ENCODE measurements at regions not wholly inside any gene's neighbourhood (a gene's known extent, or its start where the extent isn't known, plus 50 kb on each side); places are given as distances from the start of the nearest gene placed in this dataset.

DNA sequence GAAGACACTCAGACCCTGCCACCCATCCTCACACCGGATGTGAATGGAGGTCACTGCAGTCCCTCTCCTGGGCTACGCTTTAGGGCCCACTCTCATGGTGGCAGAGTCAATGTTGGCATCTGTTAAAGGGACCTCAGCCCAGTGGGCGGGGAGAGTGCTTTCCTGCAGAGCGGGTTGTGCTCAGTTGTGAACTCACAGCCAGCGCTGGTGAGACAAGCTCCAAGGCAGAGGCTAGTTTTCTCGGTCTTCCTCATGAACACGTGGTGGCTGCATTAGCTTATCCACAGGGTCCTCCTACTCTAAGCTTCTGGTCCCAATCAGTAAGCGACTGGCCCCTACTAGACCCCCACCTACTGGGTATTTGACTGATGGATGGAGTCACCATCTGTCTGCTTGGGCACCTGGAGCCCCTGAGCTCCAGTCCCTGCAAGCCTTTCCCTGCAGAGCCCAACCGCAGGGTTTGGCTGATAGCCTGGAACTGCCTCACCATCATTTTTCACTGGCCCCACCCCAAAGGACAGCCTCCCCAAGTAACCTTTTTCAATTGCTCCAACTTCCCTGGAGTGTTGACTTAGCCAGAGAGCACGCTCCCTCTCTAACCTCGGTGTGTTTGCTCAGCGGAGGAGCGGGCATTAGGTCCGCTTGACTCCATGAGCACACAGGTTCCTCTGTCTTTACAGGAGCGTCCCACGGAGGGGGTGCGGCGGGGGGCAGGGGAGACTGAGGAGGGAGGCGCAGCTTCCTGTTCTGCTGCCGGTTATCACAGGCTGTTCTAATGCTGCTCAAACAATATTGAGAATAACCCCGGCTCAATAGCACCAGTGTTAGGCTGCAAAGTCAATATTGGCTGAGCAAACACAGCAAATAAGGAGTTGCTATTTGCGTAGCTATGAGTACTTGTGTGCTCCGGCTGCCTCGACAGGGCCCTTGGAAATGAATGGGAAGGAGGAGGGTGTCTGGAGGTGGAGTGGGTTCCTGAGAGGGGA, 141.7 kb downstream of the RPLP1 start:
- peak; percentile 97 for DNase-seq
- peaks cover 7% of the 10 kb centered on the region for H3K36me3 Mint-ChIP-seq (ENCODE audit: insufficient read depth, unreplicated experiment)
- CTCF ChIA-PET, result interaction anchor here (0.6 to 1.8 kb wide), 17 partner anchors 10 to 633 kb away, joined by 3 to 9 read pairs (median 4); partner anchors contain the start of gene TLE3
- no peaks in the 10 kb centered on the region for H3K9me3 Mint-ChIP-seq (ENCODE audit: low read depth, unreplicated experiment)
- peak overlapping the region; percentile 57 for H3K27ac Mint-ChIP-seq (ENCODE audit: unreplicated experiment)
- H3K27me3 Mint-ChIP-seq (ENCODE audit: unreplicated experiment), result peaks cover 65% of the 10 kb centered on the region
- intact Hi-C loops (cut with micrococcal nuclease; ENCODE audit: unreplicated experiment), result loop anchor here (5.0 kb wide), 2 partner anchors 128 to 503 kb away; partner anchors contain the start of gene TLE3
- no TSS peak for BruUV-seq (replicated peaks)
- peak overlapping the region; percentile 51 for H3K4me3 Mint-ChIP-seq (ENCODE audit: low read depth, unreplicated experiment)
- TF ChIP-seq, protein P1, sequence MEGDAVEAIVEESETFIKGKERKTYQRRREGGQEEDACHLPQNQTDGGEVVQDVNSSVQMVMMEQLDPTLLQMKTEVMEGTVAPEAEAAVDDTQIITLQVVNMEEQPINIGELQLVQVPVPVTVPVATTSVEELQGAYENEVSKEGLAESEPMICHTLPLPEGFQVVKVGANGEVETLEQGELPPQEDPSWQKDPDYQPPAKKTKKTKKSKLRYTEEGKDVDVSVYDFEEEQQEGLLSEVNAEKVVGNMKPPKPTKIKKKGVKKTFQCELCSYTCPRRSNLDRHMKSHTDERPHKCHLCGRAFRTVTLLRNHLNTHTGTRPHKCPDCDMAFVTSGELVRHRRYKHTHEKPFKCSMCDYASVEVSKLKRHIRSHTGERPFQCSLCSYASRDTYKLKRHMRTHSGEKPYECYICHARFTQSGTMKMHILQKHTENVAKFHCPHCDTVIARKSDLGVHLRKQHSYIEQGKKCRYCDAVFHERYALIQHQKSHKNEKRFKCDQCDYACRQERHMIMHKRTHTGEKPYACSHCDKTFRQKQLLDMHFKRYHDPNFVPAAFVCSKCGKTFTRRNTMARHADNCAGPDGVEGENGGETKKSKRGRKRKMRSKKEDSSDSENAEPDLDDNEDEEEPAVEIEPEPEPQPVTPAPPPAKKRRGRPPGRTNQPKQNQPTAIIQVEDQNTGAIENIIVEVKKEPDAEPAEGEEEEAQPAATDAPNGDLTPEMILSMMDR (IDR thresholded peaks at IDR 0.05; ENCODE audit: unreplicated experiment), result no peak
- H3K4me1 Mint-ChIP-seq (ENCODE audit: low read depth, unreplicated experiment), result peaks cover 52% of the 10 kb centered on the region

DNA sequence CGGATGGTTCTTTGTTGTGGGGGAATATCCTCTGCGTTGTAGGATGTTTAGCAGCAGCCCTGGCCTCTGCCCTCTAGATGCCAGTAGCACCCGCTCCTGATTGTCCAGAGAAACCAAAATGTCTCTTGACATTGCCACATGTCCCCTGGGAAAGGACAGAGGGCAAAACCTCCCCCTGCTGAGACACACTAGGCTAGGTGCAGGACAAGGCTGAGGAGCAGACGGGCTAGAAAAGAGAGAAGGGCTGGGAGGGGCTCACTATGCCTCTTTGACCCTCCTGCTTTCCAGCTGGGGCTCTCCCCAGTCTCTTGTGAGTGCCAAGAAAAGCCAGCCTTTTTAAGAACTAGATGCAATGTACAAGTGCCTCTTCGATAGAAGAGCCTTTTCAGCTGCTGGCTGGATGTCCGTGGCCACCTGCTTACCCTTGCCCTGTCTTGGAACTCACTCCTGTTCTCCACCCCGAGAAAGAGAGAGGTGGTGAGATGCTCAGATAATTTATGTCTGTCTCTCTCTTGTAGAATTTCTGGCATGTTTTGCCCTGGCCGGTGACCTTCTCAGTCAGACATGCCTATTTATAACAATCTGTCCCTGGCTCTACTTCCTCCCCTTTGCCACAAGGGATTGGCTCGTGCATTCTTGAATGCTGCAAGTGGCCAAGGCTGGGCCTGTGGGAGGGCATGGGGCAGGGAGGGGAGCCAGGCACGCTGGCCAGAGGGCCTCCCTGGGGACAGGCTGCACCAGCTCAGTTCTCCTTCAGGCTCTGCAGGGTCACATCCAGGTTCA, 142.6 kb downstream of the RPLP1 start:
- Mint-ChIP-seq H3K36me3 (ENCODE audit: insufficient read depth, unreplicated experiment) (peaks cover 7% of the 10 kb centered on the region), H3K27ac (ENCODE audit: unreplicated experiment) (peak overlapping the region; percentile 57), H3K4me3 (ENCODE audit: low read depth, unreplicated experiment) (peak overlapping the region; percentile 51), H3K9me3 (ENCODE audit: low read depth, unreplicated experiment) (no peaks in the 10 kb centered on the region), H3K27me3 (ENCODE audit: unreplicated experiment) (peaks cover 65% of the 10 kb centered on the region), H3K4me1 (ENCODE audit: low read depth, unreplicated experiment) (peaks cover 50% of the 10 kb centered on the region)
- BruUV-seq (replicated peaks), result no TSS peak
- CTCF ChIA-PET, result interaction anchor here (0.6 to 1.8 kb wide), 12 partner anchors 9 to 632 kb away, joined by 3 to 9 read pairs (median 4); partner anchors contain the start of gene TLE3
- intact Hi-C loops (cut with micrococcal nuclease; ENCODE audit: unreplicated experiment), result no loop called here
- TF ChIP-seq, protein P1 (IDR thresholded peaks at IDR 0.05; ENCODE audit: unreplicated experiment), result no peak
- DNase-seq, result peak; percentile 43

DNA sequence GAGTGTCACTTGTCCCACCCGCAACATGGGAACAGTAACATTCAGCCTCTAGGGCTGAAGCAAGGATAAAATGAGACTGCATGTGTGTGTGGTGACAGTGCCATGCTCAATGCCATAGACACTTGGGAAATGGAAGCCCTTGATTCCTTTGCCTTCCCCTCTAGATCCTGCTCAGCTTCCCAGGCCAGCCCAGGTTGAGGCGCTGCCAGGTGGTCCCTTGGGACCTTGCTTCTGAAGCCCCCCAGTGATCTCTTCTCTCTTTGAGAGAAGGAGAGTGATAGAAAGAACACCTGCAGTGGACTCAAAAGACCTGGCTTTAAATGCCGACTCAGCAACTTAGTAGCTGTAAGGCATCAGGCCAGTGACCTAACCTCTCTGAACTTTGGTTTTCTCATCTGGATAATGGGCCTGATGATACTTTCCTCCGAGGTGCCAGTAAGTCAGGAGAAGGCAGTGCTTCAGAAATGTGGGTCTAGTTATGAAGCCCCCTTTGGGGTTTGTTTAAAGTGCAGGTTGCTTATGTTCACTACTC, 144.5 kb downstream of the RPLP1 start:
- peaks cover 62% of the 10 kb centered on the region for H3K27me3 Mint-ChIP-seq (ENCODE audit: unreplicated experiment)
- DNase-seq, result no peak
- H3K36me3 Mint-ChIP-seq (ENCODE audit: insufficient read depth, unreplicated experiment), result peaks cover 7% of the 10 kb centered on the region
- peaks cover 31% of the 10 kb centered on the region for H3K4me1 Mint-ChIP-seq (ENCODE audit: low read depth, unreplicated experiment)
- H3K4me3 Mint-ChIP-seq (ENCODE audit: low read depth, unreplicated experiment), result no peak overlapping the region
- TF ChIP-seq, protein P1 (IDR thresholded peaks at IDR 0.05; ENCODE audit: unreplicated experiment), result no peak
- H3K27ac Mint-ChIP-seq (ENCODE audit: unreplicated experiment), result no peak overlapping the region
- H3K9me3 Mint-ChIP-seq (ENCODE audit: low read depth, unreplicated experiment), result no peaks in the 10 kb centered on the region
- no TSS peak for BruUV-seq (replicated peaks)
- CTCF ChIA-PET, result no interaction called here
- intact Hi-C loops (cut with micrococcal nuclease; ENCODE audit: unreplicated experiment), result no loop called here

DNA sequence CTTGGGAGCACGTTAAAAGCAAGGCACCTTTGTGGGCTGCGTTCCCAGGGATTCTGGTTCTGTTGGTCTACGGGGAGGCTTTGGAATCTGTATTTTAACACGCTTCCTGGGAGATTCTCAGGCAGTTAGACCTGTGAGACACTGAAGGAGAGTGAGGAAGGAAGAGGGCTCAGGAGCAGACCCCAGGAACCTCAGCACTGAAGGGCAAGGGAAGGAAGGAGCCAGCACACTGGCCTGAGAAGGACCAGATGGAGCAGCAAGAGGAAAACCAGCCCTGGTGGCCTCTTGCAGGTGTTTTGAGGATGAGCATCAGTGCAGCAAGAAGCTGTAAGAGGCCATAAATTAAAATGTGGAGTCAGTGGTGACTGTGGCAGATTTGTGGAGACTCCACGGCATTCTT, 146.7 kb downstream of the RPLP1 start:
- intact Hi-C loops (cut with micrococcal nuclease; ENCODE audit: unreplicated experiment), result no loop called here
- Mint-ChIP-seq H3K4me1 (ENCODE audit: low read depth, unreplicated experiment) (peaks cover 25% of the 10 kb centered on the region), H3K9me3 (ENCODE audit: low read depth, unreplicated experiment) (no peaks in the 10 kb centered on the region), H3K27me3 (ENCODE audit: unreplicated experiment) (peaks cover 83% of the 10 kb centered on the region), H3K36me3 (ENCODE audit: insufficient read depth, unreplicated experiment) (peaks cover 6% of the 10 kb centered on the region), H3K27ac (ENCODE audit: unreplicated experiment) (no peak overlapping the region), H3K4me3 (ENCODE audit: low read depth, unreplicated experiment) (no peak overlapping the region)
- CTCF ChIA-PET, result interaction anchor here (0.6 kb wide), 1 partner anchor 62 kb away, joined by 3 read pairs; no protein-coding TSS in a partner anchor
- TF ChIP-seq, protein P1 (IDR thresholded peaks at IDR 0.05; ENCODE audit: unreplicated experiment), result no peak
- no peak for DNase-seq
- BruUV-seq (replicated peaks), result no TSS peak

Measured in Calu3 (cell line).